ENCODE measurements at regions not wholly inside any gene's neighbourhood (a gene's known extent, or its start where the extent isn't known, plus 50 kb on each side); places are given as distances from the start of the nearest gene placed in this dataset.
"Not testable (repeated sequence)": the region's sequence is repeated elsewhere in the genome, so short reads cannot be mapped to it uniquely, and the experiment has no call there.

DNA sequence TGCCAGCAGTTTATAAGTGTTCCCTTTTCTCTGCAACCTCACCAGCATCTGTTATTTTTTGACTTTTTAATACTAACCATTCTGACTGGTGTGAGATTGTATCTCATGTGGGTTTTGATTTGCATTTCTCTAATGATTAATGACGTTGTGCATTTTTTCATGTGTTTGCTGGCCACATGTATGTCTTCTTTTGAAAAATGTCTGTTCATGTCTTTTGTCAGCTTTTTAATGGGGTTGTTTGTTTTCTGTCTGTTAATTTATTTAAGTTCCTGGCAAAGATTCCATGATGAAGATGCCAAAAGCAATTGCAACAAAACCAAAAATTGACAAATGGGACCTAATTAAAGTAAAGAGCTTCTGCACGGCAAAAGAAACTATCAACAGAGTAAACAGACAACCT, 137.2 kb upstream of the JCAD start:
- not testable (repeated sequence) for DNase-seq

GRCh38 chr10:30192846-30193608, 133.6 kb upstream of the JCAD start:
- no peak for DNase-seq

GRCh38 chr10:30190577-30191552, 131.5 kb upstream of the JCAD start:
- peak; percentile 23 for DNase-seq

DNA sequence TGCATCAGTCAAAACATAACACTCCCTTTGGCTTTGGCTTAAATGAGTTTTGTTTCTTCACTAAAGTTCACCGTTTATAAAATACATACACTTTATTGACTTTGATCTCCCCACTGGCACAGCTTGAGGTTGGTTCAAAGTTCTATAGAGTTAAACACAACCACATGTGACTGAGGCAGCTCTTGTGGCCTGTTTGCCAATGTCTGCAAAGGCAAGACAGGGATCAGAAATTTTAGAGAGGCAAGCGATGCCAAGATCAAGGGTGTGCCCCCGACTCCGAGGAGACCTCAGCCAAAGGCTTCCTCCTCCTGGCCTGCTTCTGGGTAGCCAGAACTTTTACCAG, 129.8 kb upstream of the JCAD start:
- DNase-seq, result no peak

DNA sequence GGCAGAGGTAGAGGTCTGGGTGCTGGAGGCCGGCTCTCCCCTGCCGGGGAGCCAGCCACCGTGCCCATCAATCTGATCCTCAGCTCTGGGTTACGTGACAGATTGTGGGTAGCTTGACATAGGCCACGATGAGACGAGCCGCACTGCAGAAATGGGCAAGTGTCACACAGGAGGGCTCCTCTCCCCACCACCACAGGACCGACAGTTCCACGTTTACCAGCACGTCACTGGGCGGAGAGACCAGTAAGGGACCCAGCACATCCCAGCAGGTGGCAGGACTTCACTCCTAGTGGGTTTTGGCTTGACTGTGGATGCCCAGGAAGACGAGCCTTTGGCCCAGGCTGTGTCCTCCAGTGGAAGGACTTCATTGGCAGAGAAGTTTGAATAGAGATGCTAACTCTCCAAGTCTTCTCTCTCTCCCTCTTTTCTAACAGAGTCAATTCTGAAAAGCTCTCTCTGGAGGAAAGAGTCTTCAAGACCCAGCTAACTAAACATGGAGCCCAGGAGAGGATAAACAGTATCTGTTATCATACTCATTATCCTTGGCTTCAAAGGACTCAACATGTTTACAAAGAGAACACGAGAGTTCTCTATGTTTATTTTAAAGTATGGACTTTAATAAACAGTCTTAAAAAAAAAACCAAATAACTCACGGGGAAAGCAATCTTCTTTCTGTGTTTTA, 129.3 kb upstream of the JCAD start:
- peak; percentile 65 for DNase-seq

GRCh38 chr10:30188101-30188500, 128.7 kb upstream of the JCAD start:
- peak; percentile 96 for DNase-seq

- no peak for DNase-seq
Measured at GRCh38 chr10:30187010-30187409, 127.6 kb upstream of the JCAD start.

DNA sequence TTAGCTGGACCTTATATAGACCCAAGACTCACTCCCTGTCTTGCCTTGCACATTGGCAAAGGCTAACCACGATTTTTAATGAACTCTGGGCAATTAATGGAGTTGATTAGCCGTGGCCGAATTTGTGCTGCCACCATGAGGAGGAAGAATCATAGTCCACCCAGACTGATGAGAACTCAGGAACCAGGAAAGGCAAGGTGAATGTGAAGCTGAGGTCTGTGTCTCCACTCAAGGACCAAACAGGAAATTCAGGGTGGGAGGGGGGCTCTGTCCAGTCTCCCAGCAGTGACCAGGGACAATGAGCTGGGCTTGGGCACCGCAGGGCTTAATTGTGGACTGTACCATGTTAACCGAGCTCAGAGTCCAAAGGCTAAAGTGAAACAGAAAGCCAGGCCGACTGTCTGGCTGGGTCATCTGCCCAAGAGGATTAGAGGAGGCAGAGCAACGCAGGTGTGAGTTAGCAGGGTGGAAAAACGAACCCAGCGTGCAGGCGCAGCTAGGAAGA, 127.0 kb upstream of the JCAD start:
- DNase-seq, result peak; percentile 75

GRCh38 chr10:30185916-30186315, 126.5 kb upstream of the JCAD start:
- peak; percentile 85 for DNase-seq

GRCh38 chr10:30185341-30185740, 126.0 kb upstream of the JCAD start:
- DNase-seq, result no peak

- DNase-seq, result peak; percentile 13
Measured at GRCh38 chr10:30184397-30185033, 125.1 kb upstream of the JCAD start.

DNA sequence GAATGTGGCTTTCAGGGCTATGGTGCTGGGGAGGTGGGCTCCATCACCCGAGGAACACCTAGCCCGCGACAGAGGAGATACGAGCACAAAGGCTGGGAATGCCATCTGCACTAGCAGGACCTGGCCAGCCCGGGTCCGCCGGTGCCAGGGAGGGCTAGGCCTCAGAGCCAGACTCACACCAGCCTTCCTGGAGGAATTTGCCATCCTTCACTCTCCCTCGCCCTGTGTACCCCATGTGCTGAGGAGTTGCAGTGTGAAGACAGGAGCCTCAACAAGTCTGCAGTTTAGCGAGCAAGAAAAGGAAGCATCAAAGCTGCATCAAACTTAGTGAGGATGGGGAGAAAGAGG, 123.6 kb upstream of the JCAD start:
- no peak for DNase-seq

DNA sequence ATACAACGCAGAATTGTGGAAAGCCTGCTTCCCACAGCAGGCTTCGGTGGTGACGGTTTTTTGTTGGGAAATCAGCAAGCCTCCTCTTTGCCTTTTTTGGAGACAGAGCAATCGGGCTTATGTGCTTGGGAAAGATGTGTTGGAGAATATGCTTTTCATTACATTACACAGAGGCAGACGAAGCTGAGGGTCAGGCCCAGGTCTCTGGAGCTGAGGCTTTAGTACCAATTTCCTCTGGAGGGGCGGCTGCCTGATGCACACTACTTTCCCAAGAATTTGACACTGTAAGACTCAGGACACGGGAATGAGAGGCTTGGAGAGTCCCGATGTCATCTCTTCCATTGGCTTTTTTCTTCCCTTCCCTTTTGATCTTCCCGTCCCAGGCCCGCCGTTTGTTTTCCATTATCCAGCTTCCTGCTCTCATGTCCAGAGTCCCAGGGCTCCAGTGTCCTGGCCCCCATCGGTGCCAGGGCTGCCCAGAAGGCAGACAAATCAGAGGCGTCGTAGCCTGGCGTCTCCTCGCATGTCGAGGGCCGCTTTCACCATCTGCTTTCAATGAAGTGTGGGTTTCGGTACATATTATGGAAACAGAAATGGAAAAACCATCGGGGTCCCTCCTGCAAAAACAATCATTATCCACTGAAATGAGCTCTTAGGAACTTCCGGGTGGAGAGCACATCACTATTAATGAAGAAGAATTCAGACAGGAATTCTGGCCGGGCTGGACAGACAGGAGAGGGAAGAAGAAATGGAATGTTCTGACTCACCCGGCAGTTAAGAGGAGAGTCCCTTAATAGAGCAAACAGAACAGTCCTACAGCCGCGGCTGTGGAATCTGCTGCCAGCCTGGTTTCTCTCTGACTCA, 123.0 kb upstream of the JCAD start:
- peak; percentile 79 for DNase-seq

DNA sequence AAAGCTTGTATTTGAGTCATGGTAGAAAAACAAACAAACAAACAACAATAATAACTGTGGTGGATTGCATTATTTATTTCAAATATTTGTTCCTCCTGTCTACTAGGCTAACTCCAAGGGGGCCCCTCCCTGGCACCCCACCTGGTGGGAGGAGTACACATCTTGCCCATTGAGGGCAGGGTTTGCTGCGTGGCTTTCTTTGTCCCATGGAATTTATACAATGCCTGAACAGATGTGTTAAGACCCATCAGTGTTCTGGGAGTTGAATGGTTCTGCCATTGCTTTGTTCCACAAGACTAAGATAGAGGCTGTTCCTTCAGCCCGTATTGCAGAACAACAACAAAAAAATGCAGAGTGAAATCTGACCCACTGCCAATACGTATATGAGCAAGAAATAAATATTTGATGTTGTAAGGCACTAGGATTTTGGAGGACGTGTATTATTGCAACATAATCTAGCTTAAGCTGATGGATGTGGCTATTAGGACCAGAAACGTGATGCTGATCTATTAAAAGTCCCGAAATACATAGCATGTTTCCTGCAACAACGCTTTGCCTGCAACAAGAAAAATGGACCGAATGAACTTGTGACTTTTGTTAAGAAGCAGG, 119.1 kb upstream of the JCAD start:
- no peak for DNase-seq

DNA sequence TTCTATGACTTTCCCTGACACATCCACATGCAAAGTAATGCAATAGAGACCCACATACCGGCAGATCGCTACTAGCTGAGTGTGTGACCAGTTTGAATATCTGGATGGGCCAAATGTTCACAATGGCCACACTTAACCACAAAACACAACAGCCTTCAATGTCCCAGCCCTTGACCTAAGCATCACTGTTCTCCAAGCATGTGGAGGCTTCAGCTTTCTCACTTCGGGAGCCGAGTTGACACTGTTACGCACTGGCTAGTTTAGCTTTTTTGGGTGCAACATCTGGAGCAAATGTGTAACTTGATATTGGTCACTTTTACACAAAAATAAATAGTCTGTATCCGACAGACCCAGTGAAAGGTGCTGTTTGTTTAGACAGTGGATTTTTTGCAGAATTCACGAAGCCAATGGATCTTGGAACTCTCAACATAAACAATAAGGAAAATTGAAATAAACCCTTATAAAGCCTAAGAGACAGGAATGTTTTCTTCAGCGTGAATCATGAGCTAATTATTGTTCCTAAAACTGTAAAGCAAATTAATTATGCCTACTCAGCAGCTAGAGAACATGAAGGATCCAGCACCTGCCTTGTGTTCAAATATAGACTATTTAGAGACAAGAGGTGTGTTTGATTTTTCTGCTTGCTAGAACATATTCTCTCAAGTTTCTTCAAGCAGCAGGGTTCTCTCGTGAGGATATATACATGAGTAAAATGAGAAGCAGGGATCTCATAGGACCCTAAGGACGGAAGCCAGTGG, 117.6 kb upstream of the JCAD start:
- no peak for DNase-seq

DNA sequence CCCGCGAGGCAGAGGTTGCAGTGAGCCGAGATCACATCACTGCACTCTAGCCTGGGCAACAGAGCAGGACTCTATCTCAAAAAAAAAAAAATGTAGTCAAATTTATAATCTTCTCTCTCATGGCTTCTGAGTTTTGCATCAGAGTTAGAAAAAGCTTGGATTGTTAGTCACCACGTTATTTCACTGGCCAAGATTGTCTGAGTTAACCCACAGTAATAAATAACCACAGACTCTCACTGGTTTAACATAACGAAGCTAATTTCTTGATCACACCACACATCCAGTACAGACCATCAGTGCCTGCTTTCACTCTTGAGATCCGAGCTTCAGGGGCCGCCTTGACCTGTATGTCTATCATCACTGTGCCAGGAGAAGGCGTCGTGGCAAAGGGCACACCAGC, 116.8 kb upstream of the JCAD start:
- DNase-seq, result no peak

- DNase-seq, result no peak
Measured at GRCh38 chr10:30172673-30173072, 113.3 kb upstream of the JCAD start.

DNA sequence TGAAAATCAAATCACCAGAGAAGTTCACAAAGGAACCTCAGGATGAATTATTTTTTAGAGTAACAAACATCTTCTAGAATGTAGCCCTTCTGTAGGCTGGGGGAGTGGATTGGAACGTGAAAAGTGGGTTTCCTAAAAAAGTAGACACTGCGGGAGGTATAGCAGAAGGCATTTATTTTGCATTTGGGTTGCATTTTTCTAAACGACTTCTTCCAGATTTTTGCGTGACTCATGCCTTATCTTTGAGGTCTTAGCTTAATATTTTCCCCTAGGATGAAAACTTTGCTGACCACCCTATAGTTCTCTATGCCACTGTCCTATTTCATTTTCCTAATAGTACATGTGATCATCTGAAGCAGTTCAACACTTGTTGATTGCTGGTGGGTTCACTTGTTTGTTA, 112.7 kb upstream of the JCAD start:
- DNase-seq, result no peak

DNA sequence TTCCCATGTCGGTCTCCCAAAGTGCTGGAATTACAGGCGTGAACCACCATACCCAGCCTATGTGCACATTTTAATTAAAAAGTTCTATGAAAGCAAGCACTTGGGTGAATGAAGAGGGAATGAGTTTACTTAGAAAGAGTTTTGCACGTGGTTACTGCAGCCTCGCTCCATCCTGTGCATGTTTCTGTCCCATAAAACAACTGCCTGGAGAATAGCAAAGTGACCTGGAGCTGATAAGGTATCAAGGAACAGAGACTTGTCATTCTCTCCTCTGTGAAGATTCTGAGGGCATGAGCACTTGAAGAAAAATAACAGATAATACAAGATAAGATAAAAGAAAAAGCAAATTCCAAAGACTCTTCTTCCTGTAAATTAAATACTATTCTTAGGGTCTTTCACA, 112.2 kb upstream of the JCAD start:
- DNase-seq, result no peak

DNA sequence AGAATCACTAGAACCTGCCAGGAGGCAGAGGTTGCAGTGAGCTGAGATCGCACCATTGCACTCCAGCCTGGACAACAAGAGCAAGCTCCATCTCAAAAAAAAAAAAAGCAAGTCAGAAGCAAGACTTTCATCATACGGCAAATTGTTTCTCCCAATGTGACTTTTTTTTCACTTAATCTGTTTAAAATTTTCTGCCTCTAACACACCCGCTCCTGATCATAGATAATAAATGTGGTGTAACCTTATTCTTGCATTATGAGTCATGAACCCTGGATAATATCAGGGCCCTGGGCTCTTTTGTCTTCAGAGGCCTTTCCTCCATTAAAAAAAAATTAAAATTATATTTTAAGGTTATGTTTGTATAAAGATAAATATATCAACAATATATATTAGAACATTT, 111.4 kb upstream of the JCAD start:
- no peak for DNase-seq

GRCh38 chr10:30170146-30170545, 110.8 kb upstream of the JCAD start:
- no peak for DNase-seq

Measured in dermis blood vessel endothelial cell (primary cell).